ENCODE measurements at regions not wholly inside any gene's neighbourhood (a gene's known extent, or its start where the extent isn't known, plus 50 kb on each side); places are given as distances from the start of the nearest gene placed in this dataset.

GRCh38 chr2:129908721-129909373, 70.6 kb upstream of the RAB6C start:
- no peaks in the 10 kb centered on the region for H3K4me1 ChIP-seq (ENCODE audit: low read length)
- no peaks in the 10 kb centered on the region for H3K9me3 ChIP-seq (ENCODE audit: insufficient read depth, low read length)
- no peak overlapping the region for H3K4me3 ChIP-seq (ENCODE audit: low read length)
- H3K9ac ChIP-seq (ENCODE audit: low read length) = no peak overlapping the region
- no peaks in the 10 kb centered on the region for H3K36me3 ChIP-seq (replicated peaks; ENCODE audit: low read depth, low read length)
- no peaks in the 10 kb centered on the region for H3K79me2 ChIP-seq (ENCODE audit: low read length)
- no peaks in the 10 kb centered on the region for H3K27me3 ChIP-seq (ENCODE audit: low read depth, low read length)
- no peaks in the 10 kb centered on the region for H4K20me1 ChIP-seq (ENCODE audit: insufficient read depth, low read length)
- H3K27ac ChIP-seq (ENCODE audit: low read length) = no peak overlapping the region
- TF ChIP-seq CTCF (IDR thresholded peaks at IDR 0.05; ENCODE audit: low read depth, low read length) (no peak), EZH2phosphoT487 (IDR thresholded peaks at IDR 0.05; ENCODE audit: low read depth) (no peak)
- H3K4me2 ChIP-seq (ENCODE audit: low read length) = no peak overlapping the region
- H2AFZ ChIP-seq (ENCODE audit: low read depth, low read length) = no peak overlapping the region

- H3K4me3 ChIP-seq (ENCODE audit: low read length) = no peak overlapping the region
- TF ChIP-seq CTCF (IDR thresholded peaks at IDR 0.05; ENCODE audit: low read depth, low read length) = no peak
- TF ChIP-seq EZH2phosphoT487 (IDR thresholded peaks at IDR 0.05; ENCODE audit: low read depth) = no peak
- H3K27ac ChIP-seq (ENCODE audit: low read length) = no peak overlapping the region
- H3K9ac ChIP-seq (ENCODE audit: low read length) = no peak overlapping the region
- H3K79me2 ChIP-seq (ENCODE audit: low read length) = no peaks in the 10 kb centered on the region
- H3K27me3 ChIP-seq (ENCODE audit: low read depth, low read length) = no peaks in the 10 kb centered on the region
- H3K4me1 ChIP-seq (ENCODE audit: low read length) = no peaks in the 10 kb centered on the region
- H2AFZ ChIP-seq (ENCODE audit: low read depth, low read length) = no peak overlapping the region
- no peak overlapping the region for H3K4me2 ChIP-seq (ENCODE audit: low read length)
- H3K9me3 ChIP-seq (ENCODE audit: insufficient read depth, low read length) = no peaks in the 10 kb centered on the region
- H3K36me3 ChIP-seq (replicated peaks; ENCODE audit: low read depth, low read length) = no peaks in the 10 kb centered on the region
- no peaks in the 10 kb centered on the region for H4K20me1 ChIP-seq (ENCODE audit: insufficient read depth, low read length)
Measured at GRCh38 chr2:129909651-129910418, 69.6 kb upstream of the RAB6C start.

- no peak overlapping the region for H3K9ac ChIP-seq (ENCODE audit: low read length)
- H3K4me1 ChIP-seq (ENCODE audit: low read length) = no peaks in the 10 kb centered on the region
- no peak overlapping the region for H3K4me3 ChIP-seq (ENCODE audit: low read length)
- no peak overlapping the region for H3K4me2 ChIP-seq (ENCODE audit: low read length)
- no peaks in the 10 kb centered on the region for H3K9me3 ChIP-seq (ENCODE audit: insufficient read depth, low read length)
- H3K27ac ChIP-seq (ENCODE audit: low read length) = no peak overlapping the region
- TF ChIP-seq EZH2phosphoT487 (IDR thresholded peaks at IDR 0.05; ENCODE audit: low read depth) = no peak
- no peak for TF ChIP-seq CTCF (IDR thresholded peaks at IDR 0.05; ENCODE audit: low read depth, low read length)
- no peaks in the 10 kb centered on the region for H4K20me1 ChIP-seq (ENCODE audit: insufficient read depth, low read length)
- no peak overlapping the region for H2AFZ ChIP-seq (ENCODE audit: low read depth, low read length)
- H3K27me3 ChIP-seq (ENCODE audit: low read depth, low read length) = no peaks in the 10 kb centered on the region
- no peaks in the 10 kb centered on the region for H3K36me3 ChIP-seq (replicated peaks; ENCODE audit: low read depth, low read length)
- no peaks in the 10 kb centered on the region for H3K79me2 ChIP-seq (ENCODE audit: low read length)
Measured at GRCh38 chr2:129910446-129911362, 68.8 kb upstream of the RAB6C start.
